Stimulated activated CD8-positive, alpha-beta memory T cell treated with anti-CD3 and anti-CD28 coated beads, Interleukin-15, amount 100 ng/mL, for 1 hour (primary cell): ENCODE measurements at regions not wholly inside any gene's neighbourhood (a gene's known extent, or its start where the extent isn't known, plus 50 kb on each side); places are given as distances from the start of the nearest gene placed in this dataset.

ENCODE experiments used
- DNase-seq: peaks from one replicate; pipeline ENCODE4 v3.0.0-alpha.2; 2020; ENCODE audit warnings: low read depth

- no peak for DNase-seq
Measured at GRCh38 chr1:55968661-55969060, 610.7 kb downstream of the PLPP3 start.

- no peak for DNase-seq
Measured at GRCh38 chr1:55965981-55966461, 613.3 kb downstream of the PLPP3 start.

- no peak for DNase-seq
Measured at GRCh38 chr1:55962472-55962871, 616.9 kb downstream of the PLPP3 start.

GRCh38 chr1:55959136-55959548 lies 620.2 kb downstream of the PLPP3 start:
- DNase-seq: no peak

GRCh38 chr1:55958498-55958897 lies 620.9 kb downstream of the PLPP3 start:
- DNase-seq: no peak

- no peak for DNase-seq
Measured at GRCh38 chr1:55957276-55957675, 622.1 kb downstream of the PLPP3 start.

GRCh38 chr1:55955016-55955621 lies 624.2 kb downstream of the PLPP3 start:
- no peak for DNase-seq

GRCh38 chr1:55951291-55951690 lies 628.1 kb downstream of the PLPP3 start:
- DNase-seq: no peak

GRCh38 chr1:55947446-55947845 lies 631.9 kb downstream of the PLPP3 start:
- DNase-seq: no peak

- DNase-seq: no peak
Measured at GRCh38 chr1:55943721-55944435, 635.5 kb downstream of the PLPP3 start.

- no peak for DNase-seq
Measured at GRCh38 chr1:55943012-55943411, 636.4 kb downstream of the PLPP3 start.

GRCh38 chr1:55939866-55940265 lies 639.5 kb downstream of the PLPP3 start:
- DNase-seq: no peak

- no peak for DNase-seq
Measured at GRCh38 chr1:55938861-55939260, 640.5 kb downstream of the PLPP3 start.

- no peak for DNase-seq
Measured at GRCh38 chr1:55938376-55938850, 641.0 kb downstream of the PLPP3 start.

GRCh38 chr1:55937840-55938375 lies 641.5 kb downstream of the PLPP3 start:
- DNase-seq: no peak

GRCh38 chr1:55935236-55935635 lies 644.1 kb downstream of the PLPP3 start:
- DNase-seq: no peak

GRCh38 chr1:55932402-55932801 lies 647.0 kb downstream of the PLPP3 start:
- DNase-seq: no peak

GRCh38 chr1:55931081-55931940 lies 648.1 kb downstream of the PLPP3 start:
- DNase-seq: no peak

- DNase-seq: no peak
Measured at GRCh38 chr1:55929652-55930051, 649.7 kb downstream of the PLPP3 start.

GRCh38 chr1:55928576-55928975 lies 650.8 kb downstream of the PLPP3 start:
- no peak for DNase-seq

GRCh38 chr1:55927702-55928290 lies 651.6 kb downstream of the PLPP3 start:
- DNase-seq: no peak

- no peak for DNase-seq
Measured at GRCh38 chr1:55926906-55927471, 652.4 kb downstream of the PLPP3 start.
